Panc1 (cell line): ENCODE measurements at regions not wholly inside any gene's neighbourhood (a gene's known extent, or its start where the extent isn't known, plus 50 kb on each side); places are given as distances from the start of the nearest gene placed in this dataset.

Experiments
- ATAC-seq: fragments of 200-7000 bp; cut with Tn5 transposase; 2 replicates; pipeline ENCODE4 v1.9.1; 2020; ENCODE audit warnings: mild to moderate bottlenecking, moderate library complexity
- BruUV-seq: library from RNA; stranded (reverse); fragments of 400-500 nt; replicated peaks from 2 replicates; lab custom pipeline; 2021; lab: Mats Ljungman, UMichigan
- CTCF ChIA-PET: fragments of 300-600 bp; sonication (Branson Sonifier 250); formaldehyde crosslinking; loops from one replicate; lab custom pipeline; 2022; ENCODE audit warnings: antibody characterized with exemption; lab: Charles Lee
- POLR2A ChIA-PET: fragments of 300-600 bp; sonication (Branson Sonifier 250); formaldehyde crosslinking; loops from one replicate; lab custom pipeline; 2022; ENCODE audit warnings: antibody characterized with exemption; lab: Charles Lee
- DNase-seq: peaks from one replicate; pipeline ENCODE4 v3.0.0-alpha.2; 2010; ENCODE audit warnings: low read depth, low spot score
- H3K27ac ChIP-seq: 2 replicates; pipeline ENCODE4 v1.5.1; 2011; ENCODE audit warnings: mild to moderate bottlenecking, low read length, inconsistent platforms
- H3K27me3 ChIP-seq: fragments of 200-500 bp; sonication (Bioruptor generic); 2 replicates; pipeline ENCODE4 v1.6.0; 2014; ENCODE audit warnings: low read length, inconsistent platforms; ENCODE audit not compliant: control insufficient read depth, insufficient read depth
- H3K36me3 ChIP-seq: fragments of 200-500 bp; sonication (Bioruptor generic); 2 replicates; pipeline ENCODE4 v1.5.1; 2014; ENCODE audit warnings: inconsistent platforms, mild to moderate bottlenecking, low read length, moderate library complexity; ENCODE audit not compliant: control insufficient read depth, insufficient read depth
- H3K4me1 ChIP-seq: 2 replicates; pipeline ENCODE4 v1.5.1; 2011; ENCODE audit warnings: inconsistent platforms, mild to moderate bottlenecking, low read length, moderate library complexity; ENCODE audit not compliant: control insufficient read depth, insufficient read depth
- H3K4me3 ChIP-seq, 2 experiments: 2 replicates each; pipeline ENCODE4 v1.5.1; 2011 to 2012; ENCODE audit warnings: low read depth in 2 of 2, low read length in 2 of 2, mild to moderate bottlenecking in 2 of 2, inconsistent platforms in 1 of 2, moderate library complexity in 1 of 2
- H3K9me3 ChIP-seq: fragments of 200-500 bp; sonication (Bioruptor generic); 2 replicates; pipeline ENCODE4 v1.5.1; 2014; ENCODE audit warnings: low read depth, mild to moderate bottlenecking, inconsistent platforms, low read length, moderate library complexity; ENCODE audit not compliant: control insufficient read depth, insufficient read depth
- CTCF ChIP-seq: fragments of 450-650 bp; IDR thresholded peaks from 2 replicates; pipeline ENCODE4 v1.5.1; 2017; ENCODE audit warnings: mild to moderate bottlenecking
- POLR2AphosphoS5 ChIP-seq: IDR thresholded peaks from 2 replicates; pipeline ENCODE4 v1.6.1; 2012; ENCODE audit warnings: mild to moderate bottlenecking, low read depth, low read length, moderate library complexity
- REST ChIP-seq, 2 experiments: IDR thresholded peaks; 2 replicates each; pipeline ENCODE4 v1.6.1; 2011 to 2012; ENCODE audit warnings: low read depth in 2 of 2, control low read depth in 1 of 2, low read length in 1 of 2, mild to moderate bottlenecking in 1 of 2, moderate library complexity in 1 of 2; ENCODE audit not compliant: insufficient read depth in 1 of 2
- SIN3A ChIP-seq: IDR thresholded peaks from 2 replicates; pipeline ENCODE4 v1.6.1; 2012; ENCODE audit warnings: low read depth, mild to moderate bottlenecking, low read length, moderate library complexity, borderline replicate concordance; ENCODE audit not compliant: insufficient read depth
- TCF7L2 ChIP-seq: IDR thresholded peaks from 2 replicates; pipeline ENCODE4 v1.6.1; 2011; ENCODE audit warnings: mild to moderate bottlenecking, low read depth, low read length, inconsistent platforms
- in situ Hi-C: cut with HindIII; loops from 2 replicates; pipeline ENCODE4 v1.10.0; 2016; ENCODE audit warnings: low sequenced_read_pairs, low pct_unique_long_range_greater_than_20kb
- intact Hi-C: fragments of 100-400 bp; cut with micrococcal nuclease; formaldehyde crosslinking; loops from one replicate; pipeline ENCODE4 v1.10.0; 2022; ENCODE audit not compliant: unreplicated experiment

- BruUV-seq: no TSS peak
- Histone ChIP-seq H3K36me3 (no peaks in the 10 kb centered on the region), H3K9me3 (no peaks in the 10 kb centered on the region), H3K4me3 (no peak overlapping the region), H3K27me3 (peaks cover 4% of the 10 kb centered on the region), H3K27ac (no peak overlapping the region), H3K4me1 (no peaks in the 10 kb centered on the region)
- DNase-seq: no peak
- in situ Hi-C loops (no loop called here), intact Hi-C loops (no loop called here)
- ChIA-PET CTCF (no interaction called here), POLR2A (no interaction called here)
- TF ChIP-seq REST (IDR thresholded peaks at IDR 0.05; ENCODE audit: insufficient read depth in 1 of 2, low read depth in 2 of 2, low read length in 1 of 2) (no peak), POLR2AphosphoS5 (no peak)
- no peak for ATAC-seq
Measured at GRCh38 chr6:87939776-87940175, 107.9 kb upstream of the SPACA1 start.

- ChIA-PET POLR2A (no interaction called here), CTCF (no interaction called here)
- no peak for ATAC-seq
- no peaks in the 10 kb centered on the region for H3K4me1 ChIP-seq
- TF ChIP-seq CTCF (no peak), TCF7L2 (no peak), POLR2AphosphoS5 (no peak), SIN3A (no peak), REST (IDR thresholded peaks at IDR 0.05; ENCODE audit: insufficient read depth in 1 of 2, low read depth in 2 of 2, low read length in 1 of 2) (no peak)
- no peak overlapping the region for H3K27ac ChIP-seq
- H3K4me3 ChIP-seq: no peak overlapping the region
- H3K36me3 ChIP-seq: no peaks in the 10 kb centered on the region
- DNase-seq: no peak
- no peaks in the 10 kb centered on the region for H3K9me3 ChIP-seq
- BruUV-seq: no TSS peak
- intact Hi-C loops: no loop called here
- in situ Hi-C loops: no loop called here
- H3K27me3 ChIP-seq: peaks cover 5% of the 10 kb centered on the region
Measured at GRCh38 chr6:87938287-87938686, 109.4 kb upstream of the SPACA1 start.
